IMR-90 (cell line): ENCODE measurements at regions not wholly inside any gene's neighbourhood (a gene's known extent, or its start where the extent isn't known, plus 50 kb on each side); places are given as distances from the start of the nearest gene placed in this dataset.

ENCODE experiments used
- ATAC-seq: fragments of 200-7000 bp; cut with Tn5 transposase; 2 replicates; pipeline ENCODE4 v1.9.1; 2020; ENCODE audit warnings: low read depth, mild to moderate bottlenecking, moderate library complexity
- BruUV-seq: library from RNA; stranded (reverse); fragments of 400-500 nt; replicated peaks from 2 replicates; lab custom pipeline; 2021; lab: Mats Ljungman, UMichigan
- CTCF ChIA-PET: fragments of 300-600 bp; formaldehyde crosslinking; extraction: SDS; loops from one replicate; lab custom pipeline; 2021; ENCODE audit warnings: antibody characterized with exemption; lab: Yijun Ruan, JAX
- POLR2A ChIA-PET: fragments of 300-600 bp; sonication (Branson Sonifier 250); formaldehyde crosslinking; loops from one replicate; lab custom pipeline; 2022; ENCODE audit warnings: antibody characterized with exemption; ENCODE audit not compliant: unreplicated experiment; lab: Charles Lee
- DNase-seq: peaks from one replicate; pipeline ENCODE4 v3.0.0; 2013
- H2AFZ ChIP-seq: replicated peaks from 2 replicates; pipeline ENCODE3; 2013; ENCODE audit warnings: low read length, mild to moderate bottlenecking; ENCODE audit not compliant: poor library complexity
- H2AK5ac ChIP-seq: 2 replicates; pipeline ENCODE4 v1.6.1; 2013; ENCODE audit warnings: low read depth, low read length, inconsistent platforms
- H2AK9ac ChIP-seq: replicated peaks from 2 replicates; pipeline ENCODE3; 2013; ENCODE audit warnings: mild to moderate bottlenecking, low read depth, low read length, moderate library complexity; ENCODE audit not compliant: poor library complexity
- H2BK120ac ChIP-seq: 2 replicates; pipeline ENCODE4 v1.6.1; 2013; ENCODE audit warnings: low read depth, low read length, inconsistent platforms
- H2BK15ac ChIP-seq: 3 replicates; pipeline ENCODE4 v1.6.1; 2013; ENCODE audit warnings: low read depth, low read length, inconsistent platforms
- H2BK20ac ChIP-seq: 2 replicates; pipeline ENCODE4 v1.6.1; 2013; ENCODE audit warnings: low read depth, mild to moderate bottlenecking, inconsistent platforms, low read length, moderate library complexity
- H2BK5ac ChIP-seq: 2 replicates; pipeline ENCODE4 v1.6.1; 2013; ENCODE audit warnings: mild to moderate bottlenecking, low read depth, low read length, inconsistent platforms; ENCODE audit not compliant: poor library complexity, severe bottlenecking
- H3K14ac ChIP-seq: replicated peaks from 2 replicates; pipeline ENCODE4 v1.6.1; 2013; ENCODE audit warnings: low read depth, low read length, inconsistent platforms
- H3K18ac ChIP-seq: 2 replicates; pipeline ENCODE4 v1.6.1; 2013; ENCODE audit warnings: low read depth, low read length, control low read depth
- H3K23ac ChIP-seq: 2 replicates; pipeline ENCODE4 v1.6.1; 2013; ENCODE audit warnings: low read depth, low read length, inconsistent platforms
- H3K27ac ChIP-seq: 2 replicates; pipeline ENCODE4 v1.5.1; 2013; ENCODE audit warnings: mild to moderate bottlenecking, control low read depth, low read length; ENCODE audit not compliant: insufficient read depth
- H3K27me3 ChIP-seq: 2 replicates; pipeline ENCODE4 v1.6.1; 2013; ENCODE audit warnings: low read length; ENCODE audit not compliant: control insufficient read depth, insufficient read depth
- H3K36me3 ChIP-seq: 2 replicates; pipeline ENCODE4 v1.6.1; 2013; ENCODE audit warnings: low read length, mixed read lengths; ENCODE audit not compliant: control insufficient read depth, insufficient read depth
- H3K4ac ChIP-seq: 2 replicates; pipeline ENCODE4 v1.6.1; 2013; ENCODE audit warnings: low read depth, low read length, inconsistent platforms
- H3K4me1 ChIP-seq: 2 replicates; pipeline ENCODE4 v1.6.1; 2013; ENCODE audit warnings: low read length, mixed read lengths; ENCODE audit not compliant: control insufficient read depth, insufficient read depth
- H3K4me2 ChIP-seq: 2 replicates; pipeline ENCODE4 v1.6.1; 2013; ENCODE audit warnings: low read depth, mild to moderate bottlenecking, control low read depth, low read length, moderate library complexity
- H3K4me3 ChIP-seq: 2 replicates; pipeline ENCODE4 v1.5.1; 2013; ENCODE audit warnings: low read depth, mild to moderate bottlenecking, control low read depth, low read length, moderate library complexity; ENCODE audit not compliant: insufficient read depth
- H3K56ac ChIP-seq: 2 replicates; pipeline ENCODE4 v1.6.1; 2013; ENCODE audit warnings: low read length, inconsistent platforms; ENCODE audit not compliant: insufficient read depth; ENCODE audit errors: extremely low read depth
- H3K79me1 ChIP-seq, 2 experiments: 2 replicates each; pipeline ENCODE4 v1.6.1; 2013; ENCODE audit warnings: low read length in 2 of 2, inconsistent platforms in 1 of 2, low read depth in 1 of 2
- H3K9ac ChIP-seq: 2 replicates; pipeline ENCODE4 v1.6.1; 2013; ENCODE audit warnings: low read depth, low read length, control low read depth
- H3K9me1 ChIP-seq: 2 replicates; pipeline ENCODE4 v1.6.1; 2013; ENCODE audit warnings: low read length, inconsistent platforms; ENCODE audit not compliant: insufficient read depth
- H3K9me3 ChIP-seq: 2 replicates; pipeline ENCODE4 v1.6.1; 2013; ENCODE audit warnings: low read length; ENCODE audit not compliant: control insufficient read depth, insufficient read depth
- H4K20me1 ChIP-seq: 2 replicates; pipeline ENCODE4 v1.6.1; 2013; ENCODE audit warnings: low read length, inconsistent platforms; ENCODE audit not compliant: insufficient read depth
- H4K5ac ChIP-seq: 2 replicates; pipeline ENCODE4 v1.6.1; 2013; ENCODE audit warnings: mild to moderate bottlenecking, low read depth, low read length, control low read depth
- H4K8ac ChIP-seq, 2 experiments: 2 replicates each; pipeline ENCODE4 v1.6.1; 2013; ENCODE audit warnings: low read depth in 2 of 2, low read length in 2 of 2, control low read depth in 1 of 2, inconsistent platforms in 1 of 2
- H4K91ac ChIP-seq: 2 replicates; pipeline ENCODE4 v1.6.1; 2013; ENCODE audit warnings: low read depth, low read length, inconsistent platforms; ENCODE audit not compliant: insufficient read depth
- BHLHE40 ChIP-seq: fragments of 150-350 bp; IDR thresholded peaks from 2 replicates; pipeline ENCODE4 v1.6.1; 2016; ENCODE audit warnings: mild to moderate bottlenecking, low read depth, low read length
- CEBPB ChIP-seq: IDR thresholded peaks from 2 replicates; pipeline ENCODE4 v1.6.1; 2012; ENCODE audit warnings: low read depth, low read length, improper control_type of control experiment
- CHD1 ChIP-seq: IDR thresholded peaks from 2 replicates; pipeline ENCODE4 v1.6.1; 2012; ENCODE audit warnings: low read depth, low read length, improper control_type of control experiment
- CTCF ChIP-seq: conservative IDR thresholded peaks from 2 replicates; pipeline ENCODE4 v1.5.1; 2012; ENCODE audit warnings: mild to moderate bottlenecking, low read depth, low read length, improper control_type of control experiment
- ELK1 ChIP-seq: fragments of 150-350 bp; IDR thresholded peaks from 2 replicates; pipeline ENCODE4 v1.6.1; 2016; ENCODE audit warnings: low read depth, mild to moderate bottlenecking, low read length, moderate library complexity, borderline replicate concordance
- FOS ChIP-seq: fragments of 150-350 bp; IDR thresholded peaks from 2 replicates; pipeline ENCODE4 v1.6.1; 2016; ENCODE audit warnings: low read depth, low read length
- MAFK ChIP-seq: IDR thresholded peaks from 2 replicates; pipeline ENCODE4 v1.6.1; 2012; ENCODE audit warnings: low read depth, low read length, improper control_type of control experiment
- MAZ ChIP-seq: IDR thresholded peaks from 2 replicates; pipeline ENCODE4 v1.6.1; 2012; ENCODE audit warnings: low read depth, mild to moderate bottlenecking, low read length, improper control_type of control experiment, moderate library complexity, borderline replicate concordance
- MXI1 ChIP-seq: IDR thresholded peaks from 2 replicates; pipeline ENCODE4 v1.6.1; 2012; ENCODE audit warnings: low read depth, mild to moderate bottlenecking, low read length, moderate library complexity, borderline replicate concordance
- NFE2L2 ChIP-seq: fragments of 150-350 bp; IDR thresholded peaks from 2 replicates; pipeline ENCODE4 v1.6.1; 2016; ENCODE audit warnings: low read depth, mild to moderate bottlenecking, low read length
- POLR2A ChIP-seq: IDR thresholded peaks from 2 replicates; pipeline ENCODE4 v1.6.1; 2012; ENCODE audit warnings: mild to moderate bottlenecking, low read depth, low read length
- RAD21 ChIP-seq: IDR thresholded peaks from 2 replicates; pipeline ENCODE4 v1.6.1; 2012; ENCODE audit warnings: low read length, improper control_type of control experiment
- RCOR1 ChIP-seq: IDR thresholded peaks from 2 replicates; pipeline ENCODE4 v1.6.1; 2012; ENCODE audit warnings: mild to moderate bottlenecking, low read length, improper control_type of control experiment; ENCODE audit not compliant: insufficient replicate concordance
- RFX5 ChIP-seq: IDR thresholded peaks from 2 replicates; pipeline ENCODE4 v1.8.0; 2012; ENCODE audit warnings: low read depth, mild to moderate bottlenecking, low read length, moderate library complexity
- SMC3 ChIP-seq: fragments of 150-350 bp; IDR thresholded peaks from 2 replicates; pipeline ENCODE4 v1.6.1; 2016; ENCODE audit warnings: low read depth, mild to moderate bottlenecking, antibody characterized with exemption, low read length, moderate library complexity
- USF2 ChIP-seq: fragments of 150-350 bp; IDR thresholded peaks from 2 replicates; pipeline ENCODE4 v1.6.1; 2017; ENCODE audit warnings: mild to moderate bottlenecking, antibody characterized with exemption, low read length, low read depth
- WGBS, 2 experiments: methylation state at CpG; one replicate each; pipeline versions ENCODE4 v1.1.5 to v1.1.7; 2013; ENCODE audit warnings: missing lambda C conversion rate in 2 of 2; ENCODE audit not compliant: insufficient read length in 1 of 2; ENCODE audit errors: extremely low coverage in 2 of 2; 5-methylcytosine and 5-hydroxymethylcytosine counted together
- dilution Hi-C: fragments of 300-500 bp; cut with HindIII; formaldehyde crosslinking; loops from one replicate; pipeline ENCODE4 v1.14.3; 2018; ENCODE audit warnings: low sequenced_read_pairs; ENCODE audit not compliant: unreplicated experiment
- in situ Hi-C: fragments of 300-500 bp; cut with MboI; formaldehyde crosslinking; loops from 3 replicates; pipeline ENCODE4 v1.14.3; 2019; ENCODE audit warnings: low sequenced_read_pairs, inconsistent platforms, mixed read lengths
- intact Hi-C: fragments of 100-400 bp; cut with micrococcal nuclease; formaldehyde crosslinking; loops from 2 replicates; pipeline ENCODE4 v1.10.0; 2022

GRCh38 chr7:17549406-17549805, 251.0 kb downstream of the AHR start:
- Histone ChIP-seq H3K14ac (no peak overlapping the region), H2BK15ac (no peak overlapping the region), H3K9me1 (no peaks in the 10 kb centered on the region), H2BK5ac (no peak overlapping the region), H3K36me3 (no peaks in the 10 kb centered on the region), H3K27ac (no peak overlapping the region), H4K8ac (no peak overlapping the region), H3K18ac (no peak overlapping the region), H4K91ac (no peak overlapping the region), H4K20me1 (no peaks in the 10 kb centered on the region), H2BK120ac (no peak overlapping the region), H2AK5ac (no peak overlapping the region), H3K4ac (no peak overlapping the region), H3K23ac (no peak overlapping the region), H3K4me1 (0 out of 2 replicates have a peak, but pooled peaks cover 1% of the 10 kb centered on the region), H3K27me3 (no peaks in the 10 kb centered on the region), H2AFZ (no peak overlapping the region), H3K4me3 (no peak overlapping the region), H3K56ac (no peak overlapping the region), H3K4me2 (no peak overlapping the region), H2AK9ac (no peak overlapping the region), H3K9me3 (no peaks in the 10 kb centered on the region), H3K9ac (no peak overlapping the region), H3K79me1 (no peaks in the 10 kb centered on the region), H2BK20ac (no peak overlapping the region), H4K5ac (no peak overlapping the region)
- no TSS peak for BruUV-seq
- intact Hi-C loops (no loop called here), in situ Hi-C loops (no loop called here), dilution Hi-C loops (no loop called here)
- ChIA-PET POLR2A (no interaction called here), CTCF (interaction anchor here (0.6 kb wide), 1 partner anchor 540 kb away, joined by 3 read pairs; no protein-coding TSS in a partner anchor)
- TF ChIP-seq MXI1: no peak
- no peak for TF ChIP-seq CTCF
- TF ChIP-seq RCOR1: no peak
- TF ChIP-seq ELK1: no peak
- TF ChIP-seq MAFK: no peak
- TF ChIP-seq SMC3: no peak
- no peak for TF ChIP-seq BHLHE40
- TF ChIP-seq NFE2L2: no peak
- no peak for TF ChIP-seq CEBPB
- no peak for TF ChIP-seq MAZ
- no peak for TF ChIP-seq FOS
- TF ChIP-seq POLR2A: no peak
- TF ChIP-seq RAD21: no peak
- TF ChIP-seq RFX5: no peak
- TF ChIP-seq USF2: no peak
- TF ChIP-seq CHD1: no peak
- DNase-seq (no peak), ATAC-seq (no peak)
- WGBS, 2 experiments: no CpG with 5 or more reads among the region's 2 CpGs
